HepG2 (cell line): ENCODE measurements at regions not wholly inside any gene's neighbourhood (a gene's known extent, or its start where the extent isn't known, plus 50 kb on each side); places are given as distances from the start of the nearest gene placed in this dataset.

Experiments
- ATAC-seq: fragments of 200-7000 bp; cut with Tn5 transposase; 3 replicates; pipeline ENCODE4 v1.9.1; 2020; ENCODE audit warnings: mild to moderate bottlenecking, moderate library complexity
- BruUV-seq: library from RNA; stranded (reverse); fragments of 400-500 nt; replicated peaks from 2 replicates; lab custom pipeline; 2021; lab: Mats Ljungman, UMichigan
- CTCF ChIA-PET: fragments of 300-600 bp; formaldehyde crosslinking; extraction: SDS; loops from one replicate; lab custom pipeline; 2021; ENCODE audit warnings: low total read pairs, inconsistent platforms, low intra/inter-chr PET ratio; lab: Yijun Ruan, JAX
- POLR2A ChIA-PET: fragments of 350-600 bp; sonication (Branson Sonifier 250); formaldehyde crosslinking; loops from one replicate; lab custom pipeline; 2020; ENCODE audit warnings: antibody characterized with exemption, inconsistent platforms; lab: Yijun Ruan, JAX
- DNase-seq: peaks from one replicate; pipeline ENCODE4 v3.0.0-alpha.2; 2015; ENCODE audit warnings: low spot score
- FAIRE-seq: peaks from 3 replicates; lab custom pipeline; 2011; peaks lifted over from hg19 to GRCh38; lab: Jason Lieb, UNC
- H2AFZ ChIP-seq: one replicate; pipeline ENCODE4 v1.6.1; 2011; ENCODE audit warnings: low read length, inconsistent platforms
- H3K27ac ChIP-seq: fragments of 300-600 bp; 3 replicates; pipeline ENCODE4 v1.8.0; 2011; ENCODE audit warnings: mixed run types, mild to moderate bottlenecking, mixed read lengths, low read length, inconsistent platforms; ENCODE audit not compliant: insufficient read depth; ENCODE audit errors: extremely low read length
- H3K27me3 ChIP-seq, 2 experiments: fragments of 200-600 bp in 1 of 2; 2 replicates in 1 of 2; 3 replicates in 1 of 2; pipeline versions ENCODE4 v1.6.0 to v1.8.0; 2011; ENCODE audit warnings: low read length in 2 of 2, mild to moderate bottlenecking in 2 of 2, moderate library complexity in 2 of 2, inconsistent platforms in 1 of 2; ENCODE audit not compliant: insufficient read depth in 2 of 2, control insufficient read depth in 1 of 2
- H3K36me3 ChIP-seq, 2 experiments: fragments of 200-600 bp in 1 of 2; replicated peaks in 1 of 2; 2 replicates in 1 of 2; 3 replicates in 1 of 2; pipeline versions ENCODE4 v1.5.1 to v1.8.0; 2011; ENCODE audit warnings: low read length in 2 of 2, inconsistent platforms in 1 of 2; ENCODE audit not compliant: insufficient read depth in 2 of 2, control insufficient read depth in 1 of 2
- H3K4me1 ChIP-seq: 2 replicates; pipeline ENCODE4 v1.5.1; 2012; ENCODE audit warnings: low read length, inconsistent platforms; ENCODE audit not compliant: insufficient read depth
- H3K4me2 ChIP-seq: 2 replicates; pipeline ENCODE4 v1.6.0; 2011; ENCODE audit warnings: low read depth, low read length, inconsistent platforms
- H3K4me3 ChIP-seq, 3 experiments: fragments of 200-600 bp in 1 of 3; sonication (generic), shearing (Covaris generic) in 1 of 3; replicated peaks in 1 of 3; 2 replicates each; pipeline ENCODE4 v1.5.1; 2011 to 2016; ENCODE audit warnings: low read length in 3 of 3, inconsistent platforms in 2 of 3, low read depth in 2 of 3, mild to moderate bottlenecking in 2 of 3, control low read depth in 1 of 3, mixed read lengths in 1 of 3; ENCODE audit not compliant: insufficient read depth in 1 of 3
- H3K79me2 ChIP-seq: one replicate; pipeline ENCODE4 v1.6.1; 2011; ENCODE audit warnings: low read length, inconsistent platforms; ENCODE audit not compliant: insufficient read depth
- H3K9ac ChIP-seq: 2 replicates; pipeline ENCODE4 v1.6.0; 2011; ENCODE audit warnings: mild to moderate bottlenecking, low read depth, low read length, inconsistent platforms; ENCODE audit not compliant: insufficient read depth
- H3K9me3 ChIP-seq: 2 replicates; pipeline ENCODE4 v1.5.1; 2012; ENCODE audit warnings: mild to moderate bottlenecking, low read length
- H4K20me1 ChIP-seq: 2 replicates; pipeline ENCODE4 v1.6.0; 2011; ENCODE audit warnings: inconsistent platforms, mild to moderate bottlenecking, low read length, moderate library complexity; ENCODE audit not compliant: insufficient read depth
- FOXO4 ChIP-seq: sonication (generic); formaldehyde crosslinking; conservative IDR thresholded peaks from 2 replicates; pipeline ENCODE4 v1.8.1; 2023; ENCODE audit warnings: missing genetic modification reagents
- GMEB2 ChIP-seq: IDR thresholded peaks from 2 replicates; pipeline ENCODE4 v1.6.1; 2016; ENCODE audit warnings: missing biosample characterization, missing genetic modification reagents, low read depth
- GPBP1L1 ChIP-seq: sonication (generic); formaldehyde crosslinking; IDR thresholded peaks from 2 replicates; pipeline ENCODE4 v1.5.0; 2020; ENCODE audit warnings: mild to moderate bottlenecking, missing genetic modification reagents
- HOXA7 ChIP-seq: sonication (generic); formaldehyde crosslinking; IDR thresholded peaks from 2 replicates; pipeline ENCODE4 v1.8.1; 2022; ENCODE audit warnings: mild to moderate bottlenecking, missing genetic modification reagents, moderate library complexity
- NCOA1 ChIP-seq: sonication (generic); formaldehyde crosslinking; IDR thresholded peaks from 2 replicates; pipeline ENCODE4 v1.9.0; 2021; ENCODE audit warnings: missing genetic modification reagents
- NR2F2 ChIP-seq: IDR thresholded peaks from 2 replicates; pipeline ENCODE4 v1.6.1; 2012; ENCODE audit warnings: low read depth, inconsistent platforms, borderline replicate concordance
- SETDB1 ChIP-seq: sonication (generic); formaldehyde crosslinking; IDR thresholded peaks from 2 replicates; pipeline ENCODE4 v1.5.1; 2020; ENCODE audit warnings: missing genetic modification reagents, mild to moderate bottlenecking, borderline replicate concordance
- SP5 ChIP-seq: IDR thresholded peaks from 2 replicates; pipeline ENCODE4 v1.6.1; 2016; ENCODE audit warnings: low read depth, borderline replicate concordance
- TMF1 ChIP-seq: sonication (generic); formaldehyde crosslinking; IDR thresholded peaks from 2 replicates; pipeline ENCODE4 v1.8.1; 2022; ENCODE audit warnings: low read depth, missing genetic modification reagents
- ZBTB20 ChIP-seq: sonication (generic); formaldehyde crosslinking; IDR thresholded peaks from 2 replicates; pipeline ENCODE4 v1.8.1; 2023; ENCODE audit warnings: missing genetic modification reagents, low read depth, mild to moderate bottlenecking, borderline replicate concordance
- ZNF296 ChIP-seq: sonication (generic); formaldehyde crosslinking; conservative IDR thresholded peaks from 2 replicates; pipeline ENCODE4 v1.5.0; 2020; ENCODE audit warnings: mild to moderate bottlenecking, missing genetic modification reagents
- WGBS: methylation state at CpG from one replicate; pipeline ENCODE4 v1.1.6; 2017; ENCODE audit warnings: low lambda C conversion rate; 5-methylcytosine and 5-hydroxymethylcytosine counted together
- in situ Hi-C: cut with HindIII; loops from 2 replicates; pipeline ENCODE4 v1.10.0; 2017; ENCODE audit warnings: low pct_unique_long_range_greater_than_20kb; ENCODE audit not compliant: extremely low pct_ligation_motif_present
- intact Hi-C: fragments of 100-400 bp; cut with micrococcal nuclease; formaldehyde crosslinking; loops from one replicate; pipeline ENCODE4 v1.10.0; 2022; ENCODE audit not compliant: unreplicated experiment

GRCh38 chr5:136474466-136474865 lies 109.1 kb upstream of the TRPC7 start:
- DNase-seq: no peak
- no peak overlapping the region for H2AFZ ChIP-seq
- no peaks in the 10 kb centered on the region for H4K20me1 ChIP-seq
- WGBS: under 1% methylated on average over 3 of the region's 3 CpGs
- H3K4me2 ChIP-seq: no peak overlapping the region
- no peaks in the 10 kb centered on the region for H3K79me2 ChIP-seq
- no peaks in the 10 kb centered on the region for H3K4me1 ChIP-seq
- no peaks in the 10 kb centered on the region for H3K9me3 ChIP-seq
- no peak for FAIRE-seq
- intact Hi-C loops: no loop called here
- no peak for ATAC-seq
- TF ChIP-seq SETDB1 (CRISPR knock-in tag) (no peak), GMEB2 (CRISPR knock-in tag) (no peak), TMF1 (CRISPR knock-in tag) (no peak), GPBP1L1 (CRISPR knock-in tag) (no peak), HOXA7 (CRISPR knock-in tag) (no peak), NCOA1 (no peak), NR2F2 (no peak), SP5 (CRISPR knock-in tag) (no peak), FOXO4 (no peak), ZBTB20 (no peak), ZNF296 (CRISPR knock-in tag) (no peak)
- TF ChIP-seq, all 625 proteins: peak for 0
- ChIA-PET CTCF (no interaction called here), POLR2A (no interaction called here)
- H3K36me3 ChIP-seq: no peaks in the 10 kb centered on the region
- H3K27me3 ChIP-seq: no peaks in the 10 kb centered on the region
- no TSS peak for BruUV-seq
- no peak overlapping the region for H3K4me3 ChIP-seq
- no peak overlapping the region for H3K27ac ChIP-seq
- no peak overlapping the region for H3K9ac ChIP-seq
- in situ Hi-C loops: no loop called here
